ENCODE measurements at regions not wholly inside any gene's neighbourhood (a gene's known extent, or its start where the extent isn't known, plus 50 kb on each side); places are given as distances from the start of the nearest gene placed in this dataset.

DNA sequence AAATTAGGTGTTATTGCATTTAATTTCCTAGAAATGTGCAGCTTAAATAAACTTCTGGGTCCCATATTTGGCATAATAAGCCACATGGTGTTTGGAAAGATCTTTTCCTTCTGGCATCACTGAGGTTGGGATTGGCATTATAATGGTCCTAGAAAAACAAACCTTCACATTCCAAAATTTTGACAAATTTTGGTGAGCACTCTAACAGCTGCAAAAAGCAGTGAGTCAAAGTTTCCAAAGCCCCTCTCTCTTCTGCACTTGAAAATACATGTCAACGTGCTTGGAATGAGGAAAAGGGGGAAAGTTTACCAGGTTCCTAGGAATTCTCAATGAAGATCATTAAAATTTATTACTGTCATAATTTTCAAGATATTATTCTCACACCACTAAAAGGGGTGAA lies 77.8 kb upstream of the STK17B start:
- no peak for DNase-seq (ENCODE audit: extremely low spot score in 2 of 2)
- no peaks in the 10 kb centered on the region for H3K27me3 ChIP-seq
- TF ChIP-seq POLR2AphosphoS5 (IDR thresholded peaks at IDR 0.05; ENCODE audit: insufficient read depth in 1 of 2, low read depth in 1 of 2) (no peak), POLR2A (IDR thresholded peaks at IDR 0.05) (no peak)
- TF ChIP-seq, protein P1, sequence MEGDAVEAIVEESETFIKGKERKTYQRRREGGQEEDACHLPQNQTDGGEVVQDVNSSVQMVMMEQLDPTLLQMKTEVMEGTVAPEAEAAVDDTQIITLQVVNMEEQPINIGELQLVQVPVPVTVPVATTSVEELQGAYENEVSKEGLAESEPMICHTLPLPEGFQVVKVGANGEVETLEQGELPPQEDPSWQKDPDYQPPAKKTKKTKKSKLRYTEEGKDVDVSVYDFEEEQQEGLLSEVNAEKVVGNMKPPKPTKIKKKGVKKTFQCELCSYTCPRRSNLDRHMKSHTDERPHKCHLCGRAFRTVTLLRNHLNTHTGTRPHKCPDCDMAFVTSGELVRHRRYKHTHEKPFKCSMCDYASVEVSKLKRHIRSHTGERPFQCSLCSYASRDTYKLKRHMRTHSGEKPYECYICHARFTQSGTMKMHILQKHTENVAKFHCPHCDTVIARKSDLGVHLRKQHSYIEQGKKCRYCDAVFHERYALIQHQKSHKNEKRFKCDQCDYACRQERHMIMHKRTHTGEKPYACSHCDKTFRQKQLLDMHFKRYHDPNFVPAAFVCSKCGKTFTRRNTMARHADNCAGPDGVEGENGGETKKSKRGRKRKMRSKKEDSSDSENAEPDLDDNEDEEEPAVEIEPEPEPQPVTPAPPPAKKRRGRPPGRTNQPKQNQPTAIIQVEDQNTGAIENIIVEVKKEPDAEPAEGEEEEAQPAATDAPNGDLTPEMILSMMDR (IDR thresholded peaks at IDR 0.05): no peak
- no peak overlapping the region for H3K4me3 ChIP-seq
- no peaks in the 10 kb centered on the region for H3K9me3 ChIP-seq
- H3K27ac ChIP-seq: no peak overlapping the region
- intact Hi-C loops (cut with DNase I): no loop called here
- H3K4me1 ChIP-seq: peaks cover 15% of the 10 kb centered on the region
- H3K36me3 ChIP-seq: no peaks in the 10 kb centered on the region

DNA sequence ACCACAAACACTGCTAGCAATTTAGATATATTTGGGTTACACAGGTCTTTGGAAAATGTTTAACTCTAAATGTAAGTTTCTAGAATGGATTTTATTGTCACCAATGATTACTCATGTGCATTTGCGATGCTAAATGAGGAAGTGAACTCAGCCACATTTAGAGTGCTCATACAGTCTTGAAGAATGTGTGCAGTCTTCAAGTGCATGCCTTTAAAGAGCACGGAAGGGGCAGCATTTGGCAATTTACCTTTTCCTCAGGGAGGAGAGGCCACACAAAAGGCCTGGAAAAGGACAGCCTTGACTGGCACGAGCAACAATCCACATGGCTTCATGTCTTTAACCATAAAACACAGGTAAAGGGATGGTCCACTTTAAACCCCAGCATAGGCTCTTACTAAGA lies 78.5 kb upstream of the STK17B start:
- no peak overlapping the region for H3K4me3 ChIP-seq
- H3K9me3 ChIP-seq: no peaks in the 10 kb centered on the region
- H3K27ac ChIP-seq: no peak overlapping the region
- TF ChIP-seq POLR2A (IDR thresholded peaks at IDR 0.05) (no peak), POLR2AphosphoS5 (IDR thresholded peaks at IDR 0.05; ENCODE audit: insufficient read depth in 1 of 2, low read depth in 1 of 2) (no peak)
- TF ChIP-seq, protein P1 (IDR thresholded peaks at IDR 0.05): no peak
- H3K4me1 ChIP-seq: peaks cover 15% of the 10 kb centered on the region
- H3K27me3 ChIP-seq: no peaks in the 10 kb centered on the region
- intact Hi-C loops (cut with DNase I): no loop called here
- no peak for DNase-seq (ENCODE audit: extremely low spot score in 2 of 2)
- no peaks in the 10 kb centered on the region for H3K36me3 ChIP-seq

DNA sequence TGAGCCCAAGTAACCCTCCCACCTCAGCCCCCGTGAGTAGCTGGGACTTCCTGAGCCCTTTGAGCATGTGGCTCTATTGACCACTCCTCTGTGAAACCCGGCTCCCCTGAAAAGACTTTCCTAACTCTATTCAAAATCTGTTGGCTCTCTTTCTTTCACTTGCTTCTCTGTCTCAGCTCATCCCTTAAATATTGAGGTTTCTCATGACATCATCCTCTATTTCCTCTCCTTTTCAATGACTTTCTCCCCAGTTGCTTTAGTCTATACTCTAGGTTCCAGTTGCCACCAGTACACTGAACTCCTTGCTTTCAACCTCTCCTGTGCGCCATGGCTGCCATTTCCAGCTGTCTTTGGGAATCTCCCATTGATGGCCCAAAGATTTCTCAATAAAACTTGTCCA lies 79.8 kb upstream of the STK17B start:
- no peaks in the 10 kb centered on the region for H3K9me3 ChIP-seq
- peaks cover 9% of the 10 kb centered on the region for H3K4me1 ChIP-seq
- TF ChIP-seq POLR2AphosphoS5 (IDR thresholded peaks at IDR 0.05; ENCODE audit: insufficient read depth in 1 of 2, low read depth in 1 of 2) (no peak), POLR2A (IDR thresholded peaks at IDR 0.05) (no peak)
- TF ChIP-seq, protein P1 (IDR thresholded peaks at IDR 0.05): no peak
- intact Hi-C loops (cut with DNase I): no loop called here
- H3K4me3 ChIP-seq: no peak overlapping the region
- no peaks in the 10 kb centered on the region for H3K27me3 ChIP-seq
- DNase-seq (ENCODE audit: extremely low spot score in 2 of 2): no peak
- no peak overlapping the region for H3K27ac ChIP-seq
- H3K36me3 ChIP-seq: no peaks in the 10 kb centered on the region

DNA sequence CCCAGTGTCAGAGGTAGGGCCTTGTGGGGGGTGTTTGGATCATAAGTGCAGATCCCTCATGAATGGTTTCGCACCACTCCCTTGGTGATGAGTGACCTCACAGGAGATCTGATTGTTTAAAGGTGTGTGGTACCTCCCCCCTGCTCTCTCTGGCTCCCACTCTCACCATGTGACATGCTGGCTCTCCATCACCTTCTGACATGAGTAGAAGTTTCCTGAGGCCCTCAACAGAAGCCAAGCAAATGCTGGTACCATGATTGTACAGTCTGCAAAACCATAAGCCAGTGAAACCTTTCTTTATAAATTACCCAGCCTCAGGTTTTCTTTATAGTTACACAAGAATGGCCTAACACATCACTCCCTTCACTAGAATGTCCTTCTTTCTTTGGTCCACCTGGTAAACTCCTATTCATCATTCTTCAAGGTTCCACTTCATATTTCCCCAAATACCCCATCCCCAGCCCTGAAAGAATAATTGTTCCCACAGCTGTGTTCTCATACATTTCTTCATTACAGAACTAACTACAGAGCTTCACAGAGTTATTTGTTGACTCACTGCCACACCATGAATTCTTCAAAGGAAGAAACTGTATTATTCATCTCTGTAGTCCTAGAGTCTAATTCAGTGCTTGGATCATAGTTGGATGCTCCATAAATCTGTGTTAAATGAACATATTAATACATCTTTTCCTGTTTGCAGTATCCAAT lies 81.2 kb upstream of the STK17B start:
- Histone ChIP-seq H3K4me1 (no peaks in the 10 kb centered on the region), H3K27me3 (no peaks in the 10 kb centered on the region), H3K27ac (no peak overlapping the region), H3K4me3 (no peak overlapping the region), H3K9me3 (no peaks in the 10 kb centered on the region), H3K36me3 (no peaks in the 10 kb centered on the region)
- TF ChIP-seq POLR2A (IDR thresholded peaks at IDR 0.05): no peak
- TF ChIP-seq POLR2AphosphoS5 (IDR thresholded peaks at IDR 0.05; ENCODE audit: insufficient read depth in 1 of 2, low read depth in 1 of 2): no peak
- TF ChIP-seq, protein P1 (IDR thresholded peaks at IDR 0.05): no peak
- DNase-seq (ENCODE audit: extremely low spot score in 2 of 2): no peak
- intact Hi-C loops (cut with DNase I): no loop called here

DNA sequence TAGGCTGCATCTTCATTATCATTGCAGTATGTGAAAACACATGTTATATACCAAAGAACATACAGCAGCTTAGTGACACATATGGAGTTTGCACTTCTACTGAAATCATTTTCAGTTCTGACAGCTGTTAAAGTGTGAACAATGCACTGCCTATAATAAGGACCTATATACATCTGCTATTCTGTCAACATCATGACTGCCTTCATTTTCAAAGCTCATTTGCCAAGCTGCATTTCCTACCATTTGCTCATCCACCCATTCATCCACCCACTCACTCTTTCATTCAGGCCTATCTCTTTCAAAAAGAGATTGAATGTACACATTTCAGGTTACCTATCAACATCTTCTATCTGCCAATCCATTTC lies 81.7 kb upstream of the STK17B start:
- H3K4me1 ChIP-seq: no peaks in the 10 kb centered on the region
- H3K27me3 ChIP-seq: no peaks in the 10 kb centered on the region
- TF ChIP-seq POLR2AphosphoS5 (IDR thresholded peaks at IDR 0.05; ENCODE audit: insufficient read depth in 1 of 2, low read depth in 1 of 2) (no peak), POLR2A (IDR thresholded peaks at IDR 0.05) (no peak)
- TF ChIP-seq, protein P1 (IDR thresholded peaks at IDR 0.05): no peak
- intact Hi-C loops (cut with DNase I): no loop called here
- H3K4me3 ChIP-seq: no peak overlapping the region
- DNase-seq (ENCODE audit: extremely low spot score in 2 of 2): no peak
- H3K27ac ChIP-seq: no peak overlapping the region
- no peaks in the 10 kb centered on the region for H3K9me3 ChIP-seq
- no peaks in the 10 kb centered on the region for H3K36me3 ChIP-seq

Measured in vagina (tissue), 2 donors.